ENCODE measurements at regions not wholly inside any gene's neighbourhood (a gene's known extent, or its start where the extent isn't known, plus 50 kb on each side); places are given as distances from the start of the nearest gene placed in this dataset.

- no peak overlapping the region for H3K27ac ChIP-seq (ENCODE audit: low read depth in 2 of 2, low read length in 1 of 2)
- H2AFZ ChIP-seq (ENCODE audit: low read depth) = no peak overlapping the region
- CTCF ChIA-PET = no interaction called here
- no peaks in the 10 kb centered on the region for H3F3A ChIP-seq (replicated peaks; ENCODE audit: insufficient read depth)
- WGBS (ENCODE audit: low lambda C conversion rate) = 9% methylated on average over 2 of the region's 2 CpGs
- no peak overlapping the region for H3K4me2 ChIP-seq
- H3K27me3 ChIP-seq (ENCODE audit: insufficient read depth) = no peaks in the 10 kb centered on the region
- POLR2A ChIA-PET = no interaction called here
- H3K9me2 ChIP-seq = no peaks in the 10 kb centered on the region
- no peak overlapping the region for H3K9ac ChIP-seq
- no peaks in the 10 kb centered on the region for H3K4me1 ChIP-seq (ENCODE audit: control insufficient read depth in 1 of 2, insufficient read depth in 2 of 2, low read depth in 1 of 2, low read length in 1 of 2)
- no peaks in the 10 kb centered on the region for H3K79me2 ChIP-seq (ENCODE audit: insufficient read depth)
- H3K9me3 ChIP-seq = no peaks in the 10 kb centered on the region; the same call in 1 of the 2 replicates
- H3K36me3 ChIP-seq (replicated peaks in 1 of 2; ENCODE audit: control insufficient read depth in 1 of 2, insufficient read depth in 2 of 2, low read length in 1 of 2) = no peaks in the 10 kb centered on the region
- no peak overlapping the region for H3K4me3 ChIP-seq (ENCODE audit: low read depth in 2 of 2, low read length in 1 of 2)
- no peak for TF ChIP-seq CHD2 (IDR thresholded peaks at IDR 0.05; ENCODE audit: low read length, partially characterized antibody)
- TF ChIP-seq EZH2phosphoT487 (IDR thresholded peaks at IDR 0.05; ENCODE audit: borderline replicate concordance, low read depth) = no peak
- TF ChIP-seq REST (IDR thresholded peaks at IDR 0.05; ENCODE audit: low read depth, low read length) = no peak
- no peak for TF ChIP-seq USF2 (IDR thresholded peaks at IDR 0.05; ENCODE audit: borderline replicate concordance, low read depth, low read length)
- TF ChIP-seq ELF1 (IDR thresholded peaks at IDR 0.05) = no peak
- TF ChIP-seq JUND (IDR thresholded peaks at IDR 0.05) = no peak
- no peak for TF ChIP-seq NRF1 (IDR thresholded peaks at IDR 0.05; ENCODE audit: low read depth, low read length)
- TF ChIP-seq EP300 (IDR thresholded peaks at IDR 0.05; ENCODE audit: borderline replicate concordance in 1 of 2, low read depth in 1 of 2, low read length in 1 of 2) = no peak
- no peak for TF ChIP-seq FOXJ3 (CRISPR knock-in tag; IDR thresholded peaks at IDR 0.05)
- no peak for TF ChIP-seq RXRA (IDR thresholded peaks at IDR 0.05; ENCODE audit: borderline replicate concordance, low read depth)
- TF ChIP-seq SIN3A (IDR thresholded peaks at IDR 0.05; ENCODE audit: borderline replicate concordance, low read depth, low read length) = no peak
- TF ChIP-seq TEAD4 (IDR thresholded peaks at IDR 0.05; ENCODE audit: borderline replicate concordance, insufficient read depth) = no peak
- TF ChIP-seq RFX5 (IDR thresholded peaks at IDR 0.05; ENCODE audit: low read length) = no peak
- TF ChIP-seq GATA2 (CRISPR knock-in tag; IDR thresholded peaks at IDR 0.05) = no peak
- no peak for TF ChIP-seq FOXM1 (IDR thresholded peaks at IDR 0.05; ENCODE audit: low read depth)
- TF ChIP-seq MEF2A (IDR thresholded peaks at IDR 0.05; ENCODE audit: borderline replicate concordance, low read depth) = no peak
- TF ChIP-seq TCF12 (IDR thresholded peaks at IDR 0.05) = no peak
- no peak for TF ChIP-seq FOSL2 (IDR thresholded peaks at IDR 0.05; ENCODE audit: borderline replicate concordance, low read depth)
- TF ChIP-seq PBX3 (IDR thresholded peaks at IDR 0.05) = no peak
- no peaks in the 10 kb centered on the region for H4K20me1 ChIP-seq (ENCODE audit: insufficient read depth)
- DNase-seq = no peak
Observed at GRCh38 chr2:34810456-34810855, 1211.4 kb upstream of the FAM98A start.

Measured in SK-N-SH (cell line).